ENCODE measurements at regions not wholly inside any gene's neighbourhood (a gene's known extent, or its start where the extent isn't known, plus 50 kb on each side); places are given as distances from the start of the nearest gene placed in this dataset.

GRCh38 chr5:24850926-24851486 is 206.2 kb upstream of the CDH10 start:
- peaks cover 4% of the 10 kb centered on the region for H3K9me3 ChIP-seq (replicated peaks; ENCODE audit: control insufficient read depth, low read depth, low read length)
- no peak overlapping the region for H3K4me3 ChIP-seq (ENCODE audit: low read length)
- no CpG with 5 or more reads among the region's 5 CpGs for WGBS (ENCODE audit: insufficient coverage)
- H3K4me1 ChIP-seq (ENCODE audit: control insufficient read depth, insufficient read depth, low read length), result no peaks in the 10 kb centered on the region
- no peak overlapping the region for H3K27ac ChIP-seq (ENCODE audit: low read length)
- no peaks in the 10 kb centered on the region for H3K27me3 ChIP-seq (ENCODE audit: control insufficient read depth, insufficient read depth, low read length)
- no peak for DNase-seq
- no peaks in the 10 kb centered on the region for H3K36me3 ChIP-seq (ENCODE audit: control insufficient read depth, insufficient read depth, low read length)

- Histone ChIP-seq H3K27me3 (ENCODE audit: control insufficient read depth, insufficient read depth, low read length) (no peaks in the 10 kb centered on the region), H3K4me3 (ENCODE audit: low read length) (no peak overlapping the region), H3K4me1 (ENCODE audit: control insufficient read depth, insufficient read depth, low read length) (no peaks in the 10 kb centered on the region), H3K9me3 (replicated peaks; ENCODE audit: control insufficient read depth, low read depth, low read length) (peaks cover 4% of the 10 kb centered on the region), H3K27ac (ENCODE audit: low read length) (no peak overlapping the region), H3K36me3 (ENCODE audit: control insufficient read depth, insufficient read depth, low read length) (no peaks in the 10 kb centered on the region)
- DNase-seq, result no peak
- WGBS (ENCODE audit: insufficient coverage), result no CpG with 5 or more reads among the region's 1 CpG
Measured at GRCh38 chr5:24849210-24849609, 204.4 kb upstream of the CDH10 start.

GRCh38 chr5:24831989-24832388 is 187.2 kb upstream of the CDH10 start:
- Histone ChIP-seq H3K4me3 (ENCODE audit: low read length) (no peak overlapping the region), H3K27ac (ENCODE audit: low read length) (no peak overlapping the region), H3K27me3 (ENCODE audit: control insufficient read depth, insufficient read depth, low read length) (no peaks in the 10 kb centered on the region), H3K36me3 (ENCODE audit: control insufficient read depth, insufficient read depth, low read length) (no peaks in the 10 kb centered on the region), H3K4me1 (ENCODE audit: control insufficient read depth, insufficient read depth, low read length) (no peaks in the 10 kb centered on the region), H3K9me3 (replicated peaks; ENCODE audit: control insufficient read depth, low read depth, low read length) (no peaks in the 10 kb centered on the region)
- WGBS (ENCODE audit: insufficient coverage), result 83% methylated on average over 2 of the region's 5 CpGs
- no peak for DNase-seq

- no CpG with 5 or more reads among the region's 1 CpG for WGBS (ENCODE audit: insufficient coverage)
- DNase-seq, result no peak
- H3K27ac ChIP-seq (ENCODE audit: low read length), result no peak overlapping the region
- no peaks in the 10 kb centered on the region for H3K27me3 ChIP-seq (ENCODE audit: control insufficient read depth, insufficient read depth, low read length)
- no peak overlapping the region for H3K4me3 ChIP-seq (ENCODE audit: low read length)
- no peaks in the 10 kb centered on the region for H3K36me3 ChIP-seq (ENCODE audit: control insufficient read depth, insufficient read depth, low read length)
- H3K9me3 ChIP-seq (replicated peaks; ENCODE audit: control insufficient read depth, low read depth, low read length), result peaks cover 9% of the 10 kb centered on the region
- no peaks in the 10 kb centered on the region for H3K4me1 ChIP-seq (ENCODE audit: control insufficient read depth, insufficient read depth, low read length)
Measured at GRCh38 chr5:24823625-24824024, 178.8 kb upstream of the CDH10 start.

GRCh38 chr5:24819841-24820240 is 175.1 kb upstream of the CDH10 start:
- Histone ChIP-seq H3K4me1 (ENCODE audit: control insufficient read depth, insufficient read depth, low read length) (no peaks in the 10 kb centered on the region), H3K27ac (ENCODE audit: low read length) (no peak overlapping the region), H3K4me3 (ENCODE audit: low read length) (no peak overlapping the region), H3K27me3 (ENCODE audit: control insufficient read depth, insufficient read depth, low read length) (no peaks in the 10 kb centered on the region), H3K9me3 (replicated peaks; ENCODE audit: control insufficient read depth, low read depth, low read length) (peaks cover 9% of the 10 kb centered on the region), H3K36me3 (ENCODE audit: control insufficient read depth, insufficient read depth, low read length) (no peaks in the 10 kb centered on the region)
- no CpG with 5 or more reads among the region's 2 CpGs for WGBS (ENCODE audit: insufficient coverage)
- no peak for DNase-seq

- Histone ChIP-seq H3K4me3 (ENCODE audit: low read length) (no peak overlapping the region), H3K4me1 (ENCODE audit: control insufficient read depth, insufficient read depth, low read length) (no peaks in the 10 kb centered on the region), H3K27ac (ENCODE audit: low read length) (no peak overlapping the region), H3K9me3 (replicated peaks; ENCODE audit: control insufficient read depth, low read depth, low read length) (no peaks in the 10 kb centered on the region), H3K36me3 (ENCODE audit: control insufficient read depth, insufficient read depth, low read length) (no peaks in the 10 kb centered on the region), H3K27me3 (ENCODE audit: control insufficient read depth, insufficient read depth, low read length) (no peaks in the 10 kb centered on the region)
- DNase-seq, result no peak
- 56% methylated on average over 2 of the region's 3 CpGs for WGBS (ENCODE audit: insufficient coverage)
Measured at GRCh38 chr5:24817966-24818365, 173.2 kb upstream of the CDH10 start.

- H3K9me3 ChIP-seq (replicated peaks; ENCODE audit: control insufficient read depth, low read depth, low read length), result no peaks in the 10 kb centered on the region
- no peak overlapping the region for H3K27ac ChIP-seq (ENCODE audit: low read length)
- no peaks in the 10 kb centered on the region for H3K4me1 ChIP-seq (ENCODE audit: control insufficient read depth, insufficient read depth, low read length)
- H3K36me3 ChIP-seq (ENCODE audit: control insufficient read depth, insufficient read depth, low read length), result no peaks in the 10 kb centered on the region
- no peak overlapping the region for H3K4me3 ChIP-seq (ENCODE audit: low read length)
- DNase-seq, result no peak
- 58% methylated on average over 4 of the region's 5 CpGs for WGBS (ENCODE audit: insufficient coverage)
- H3K27me3 ChIP-seq (ENCODE audit: control insufficient read depth, insufficient read depth, low read length), result no peaks in the 10 kb centered on the region
Measured at GRCh38 chr5:24816206-24816605, 171.4 kb upstream of the CDH10 start.

GRCh38 chr5:24805230-24805629 is 160.5 kb upstream of the CDH10 start:
- Histone ChIP-seq H3K4me1 (ENCODE audit: control insufficient read depth, insufficient read depth, low read length) (no peaks in the 10 kb centered on the region), H3K4me3 (ENCODE audit: low read length) (no peak overlapping the region), H3K27me3 (ENCODE audit: control insufficient read depth, insufficient read depth, low read length) (no peaks in the 10 kb centered on the region), H3K36me3 (ENCODE audit: control insufficient read depth, insufficient read depth, low read length) (no peaks in the 10 kb centered on the region), H3K9me3 (replicated peaks; ENCODE audit: control insufficient read depth, low read depth, low read length) (peaks cover 3% of the 10 kb centered on the region), H3K27ac (ENCODE audit: low read length) (no peak overlapping the region)
- no peak for DNase-seq

- 80% methylated on average over 2 of the region's 3 CpGs for WGBS (ENCODE audit: insufficient coverage)
- H3K27me3 ChIP-seq (ENCODE audit: control insufficient read depth, insufficient read depth, low read length), result no peaks in the 10 kb centered on the region
- DNase-seq, result no peak
- H3K9me3 ChIP-seq (replicated peaks; ENCODE audit: control insufficient read depth, low read depth, low read length), result no peaks in the 10 kb centered on the region
- no peaks in the 10 kb centered on the region for H3K36me3 ChIP-seq (ENCODE audit: control insufficient read depth, insufficient read depth, low read length)
- H3K4me3 ChIP-seq (ENCODE audit: low read length), result no peak overlapping the region
- no peak overlapping the region for H3K27ac ChIP-seq (ENCODE audit: low read length)
- no peaks in the 10 kb centered on the region for H3K4me1 ChIP-seq (ENCODE audit: control insufficient read depth, insufficient read depth, low read length)
Measured at GRCh38 chr5:24804221-24804681, 159.5 kb upstream of the CDH10 start.

- Histone ChIP-seq H3K36me3 (ENCODE audit: control insufficient read depth, insufficient read depth, low read length) (no peaks in the 10 kb centered on the region), H3K4me1 (ENCODE audit: control insufficient read depth, insufficient read depth, low read length) (no peaks in the 10 kb centered on the region), H3K27me3 (ENCODE audit: control insufficient read depth, insufficient read depth, low read length) (no peaks in the 10 kb centered on the region), H3K27ac (ENCODE audit: low read length) (no peak overlapping the region), H3K9me3 (replicated peaks; ENCODE audit: control insufficient read depth, low read depth, low read length) (no peaks in the 10 kb centered on the region), H3K4me3 (ENCODE audit: low read length) (no peak overlapping the region)
- no CpG with 5 or more reads among the region's 4 CpGs for WGBS (ENCODE audit: insufficient coverage)
- DNase-seq, result no peak
Measured at GRCh38 chr5:24791326-24791725, 146.5 kb upstream of the CDH10 start.

All from muscle of leg (tissue), 3 donors.